Natural killer cell (primary cell): ENCODE measurements at regions not wholly inside any gene's neighbourhood (a gene's known extent, or its start where the extent isn't known, plus 50 kb on each side); places are given as distances from the start of the nearest gene placed in this dataset.

ENCODE experiments used
- ATAC-seq, 3 donors: fragments of 150-1000 bp in 2 of 3; fragments of 200-7000 bp in 1 of 3; cut with Tn5 transposase; 1 replicate in 1 of 3; 2 replicates in 2 of 3; pipeline ENCODE4 v1.10.0; 2021; ENCODE audit warnings: mild to moderate bottlenecking in 2 of 3, moderate library complexity in 2 of 3
- DNase-seq, 2 donors: peaks; one replicate each; pipeline versions ENCODE4 v3.0.0 to v3.0.0-alpha.2; 2013 to 2021; ENCODE audit warnings: mixed read lengths in 1 of 2
- H3K27ac ChIP-seq: one replicate; pipeline ENCODE4 v1.5.1; 2013; ENCODE audit warnings: mild to moderate bottlenecking, low read length
- H3K27me3 ChIP-seq: one replicate; pipeline ENCODE4 v1.6.1; 2013; ENCODE audit warnings: low read length; ENCODE audit not compliant: control insufficient read depth, insufficient read depth
- H3K36me3 ChIP-seq: one replicate; pipeline ENCODE4 v1.6.1; 2013; ENCODE audit warnings: low read length; ENCODE audit not compliant: control insufficient read depth, insufficient read depth
- H3K4me1 ChIP-seq: one replicate; pipeline ENCODE4 v1.6.1; 2013; ENCODE audit warnings: low read length; ENCODE audit not compliant: control insufficient read depth, insufficient read depth
- H3K4me3 ChIP-seq: one replicate; pipeline ENCODE4 v1.5.1; 2013; ENCODE audit warnings: low read length
- H3K9me3 ChIP-seq: one replicate; pipeline ENCODE4 v1.6.1; 2013; ENCODE audit warnings: low read length; ENCODE audit not compliant: control insufficient read depth, insufficient read depth
- H3K27ac Mint-ChIP-seq, 2 donors: one replicate each; pipeline ENCODE4 v1.8.0; 2022; ENCODE audit warnings: mild to moderate bottlenecking in 2 of 2, mixed read lengths in 2 of 2, moderate library complexity in 1 of 2
- H3K27me3 Mint-ChIP-seq, 2 donors: one replicate each; pipeline ENCODE4 v1.8.0; 2022; ENCODE audit warnings: low read depth in 2 of 2, mixed read lengths in 2 of 2
- H3K36me3 Mint-ChIP-seq: one replicate; pipeline ENCODE4 v1.8.0; 2022; ENCODE audit warnings: mixed read lengths
- H3K4me1 Mint-ChIP-seq, 2 donors: one replicate each; pipeline ENCODE4 v1.8.0; 2022; ENCODE audit warnings: mixed read lengths in 2 of 2
- H3K4me3 Mint-ChIP-seq: one replicate; pipeline ENCODE4 v1.8.0; 2022; ENCODE audit warnings: mild to moderate bottlenecking, moderate library complexity, mixed read lengths
- H3K9me3 Mint-ChIP-seq, 2 donors: one replicate each; pipeline ENCODE4 v1.8.0; 2022; ENCODE audit warnings: mixed read lengths in 2 of 2
- CTCF ChIP-seq: fragments of 200-600 bp; IDR thresholded peaks from one replicate; pipeline ENCODE4 v1.8.0; 2022; ENCODE audit warnings: antibody characterized with exemption
- WGBS: methylation state at CpG from one replicate; pipeline ENCODE4 v1.1.7; 2013; ENCODE audit warnings: missing lambda C conversion rate; ENCODE audit not compliant: insufficient coverage; 5-methylcytosine and 5-hydroxymethylcytosine counted together
- intact Hi-C: fragments of 100-400 bp; cut with micrococcal nuclease; formaldehyde crosslinking; loops from one replicate; pipeline ENCODE4 v1.14.2; 2022

GRCh38 chr2:188227713-188228112 is 64.0 kb upstream of the GULP1 start:
- H3K4me1 Mint-ChIP-seq, result no peaks in the 10 kb centered on the region
- Histone ChIP-seq H3K4me3 (no peak overlapping the region), H3K9me3 (no peaks in the 10 kb centered on the region), H3K27me3 (no peaks in the 10 kb centered on the region), H3K36me3 (no peaks in the 10 kb centered on the region), H3K4me1 (no peaks in the 10 kb centered on the region), H3K27ac (no peak overlapping the region)
- H3K4me3 Mint-ChIP-seq, result no peak overlapping the region
- intact Hi-C loops, result no loop called here
- H3K27me3 Mint-ChIP-seq, result no peaks in the 10 kb centered on the region
- WGBS, result 91% methylated on average over 8 of the region's 8 CpGs
- DNase-seq, result no peak
- ATAC-seq, result no peak
- peaks cover 12 to 23% of the 10 kb centered on the region in 2 donors for H3K9me3 Mint-ChIP-seq
- peaks cover 7% of the 10 kb centered on the region for H3K36me3 Mint-ChIP-seq
- H3K27ac Mint-ChIP-seq, result no peak overlapping the region
- TF ChIP-seq CTCF, result no peak

GRCh38 chr2:188235364-188235763 is 56.3 kb upstream of the GULP1 start:
- no peak for DNase-seq
- Mint-ChIP-seq H3K27me3 (no peaks in the 10 kb centered on the region), H3K4me3 (no peak overlapping the region), H3K9me3 (peaks cover 9 to 15% of the 10 kb centered on the region in 2 donors), H3K27ac (no peak overlapping the region), H3K36me3 (no peaks in the 10 kb centered on the region), H3K4me1 (no peaks in the 10 kb centered on the region)
- TF ChIP-seq CTCF, result no peak
- intact Hi-C loops, result no loop called here
- ATAC-seq, result no peak
- Histone ChIP-seq H3K36me3 (no peaks in the 10 kb centered on the region), H3K27me3 (no peaks in the 10 kb centered on the region), H3K9me3 (peaks cover 4% of the 10 kb centered on the region), H3K4me1 (no peaks in the 10 kb centered on the region), H3K27ac (no peak overlapping the region), H3K4me3 (no peak overlapping the region)
- 82% methylated on average over 5 of the region's 5 CpGs for WGBS

GRCh38 chr2:188238386-188238785 is 53.3 kb upstream of the GULP1 start:
- Histone ChIP-seq H3K4me3 (no peak overlapping the region), H3K27me3 (no peaks in the 10 kb centered on the region), H3K27ac (no peak overlapping the region), H3K9me3 (peaks cover 4% of the 10 kb centered on the region), H3K4me1 (no peaks in the 10 kb centered on the region), H3K36me3 (no peaks in the 10 kb centered on the region)
- no peak for DNase-seq
- 78% methylated on average over 1 of the region's 1 CpG for WGBS
- ATAC-seq, result no peak
- Mint-ChIP-seq H3K27me3 (no peaks in the 10 kb centered on the region), H3K36me3 (no peaks in the 10 kb centered on the region), H3K9me3 (peaks cover 7 to 17% of the 10 kb centered on the region in 2 donors), H3K4me3 (no peak overlapping the region), H3K4me1 (no peaks in the 10 kb centered on the region), H3K27ac (no peak overlapping the region)
- intact Hi-C loops, result no loop called here
- TF ChIP-seq CTCF, result no peak
